Naive thymus-derived CD8-positive, alpha-beta T cell (primary cell): ENCODE measurements at regions not wholly inside any gene's neighbourhood (a gene's known extent, or its start where the extent isn't known, plus 50 kb on each side); places are given as distances from the start of the nearest gene placed in this dataset.

Experiments
- ATAC-seq, 2 donors: fragments of 150-1000 bp; cut with Tn5 transposase in 1 of 2; sonication (Bioruptor Pico), chemical (Tn5 transposase) in 1 of 2; 1 replicate in 1 of 2; 2 replicates in 1 of 2; pipeline ENCODE4 v1.10.0; 2021; ENCODE audit warnings: mild to moderate bottlenecking in 2 of 2, moderate library complexity in 2 of 2
- POLR2A ChIA-PET: fragments of 350-600 bp; sonication (Branson Sonifier 250); formaldehyde crosslinking; loops from one replicate; lab custom pipeline; 2021; ENCODE audit warnings: antibody characterized with exemption; lab: Charles Lee
- DNase-seq, 10 donors: peaks; one replicate each; pipeline versions ENCODE4 v3.0.0 to v3.0.0-alpha.2; 2020 to 2022
- H3K27ac Mint-ChIP-seq, 10 donors: one replicate each; pipeline ENCODE4 v1.8.0; 2020 to 2022; ENCODE audit warnings: mild to moderate bottlenecking in 10 of 10, mixed read lengths in 10 of 10, moderate library complexity in 4 of 10, inconsistent platforms in 1 of 10
- H3K27me3 Mint-ChIP-seq, 5 donors: one replicate each; pipeline ENCODE4 v1.8.0; 2021 to 2022; ENCODE audit warnings: mixed read lengths in 5 of 5
- H3K36me3 Mint-ChIP-seq, 3 donors: one replicate each; pipeline ENCODE4 v1.8.0; 2020 to 2022; ENCODE audit warnings: mixed read lengths in 3 of 3, mild to moderate bottlenecking in 2 of 3, inconsistent platforms in 1 of 3
- H3K4me1 Mint-ChIP-seq, 4 donors: one replicate each; pipeline ENCODE4 v1.8.0; 2021 to 2022; ENCODE audit warnings: mixed read lengths in 4 of 4
- H3K4me3 Mint-ChIP-seq, 10 donors: one replicate each; pipeline ENCODE4 v1.8.0; 2020 to 2022; ENCODE audit warnings: mild to moderate bottlenecking in 10 of 10, mixed read lengths in 10 of 10, moderate library complexity in 6 of 10, inconsistent platforms in 1 of 10
- H3K9me3 Mint-ChIP-seq, 9 donors: one replicate each; pipeline ENCODE4 v1.8.0; 2020 to 2022; ENCODE audit warnings: mixed read lengths in 9 of 9, mild to moderate bottlenecking in 3 of 9, inconsistent platforms in 1 of 9, moderate library complexity in 1 of 9

- Mint-ChIP-seq H3K9me3 (peaks cover 0 to 36% (median 20%) of the 10 kb centered on the region in 9 donors), H3K27ac (no peak overlapping the region), H3K36me3 (peaks cover 0 to 9% (median 0%) of the 10 kb centered on the region in 3 donors), H3K4me1 (no peaks in the 10 kb centered on the region), H3K27me3 (no peaks in the 10 kb centered on the region), H3K4me3 (no peak overlapping the region)
- ATAC-seq (no peak), DNase-seq (no peak)
- POLR2A ChIA-PET, result no interaction called here
Observed at GRCh38 chr11:42047637-42048555, 588.4 kb upstream of the LRRC4C start.

GRCh38 chr11:42049186-42049585 lies 589.7 kb upstream of the LRRC4C start:
- DNase-seq, result no peak
- H3K27ac Mint-ChIP-seq, result no peak overlapping the region
- ATAC-seq, result no peak
- peaks cover 0 to 9% (median 0%) of the 10 kb centered on the region in 3 donors for H3K36me3 Mint-ChIP-seq
- no peaks in the 10 kb centered on the region for H3K27me3 Mint-ChIP-seq
- H3K9me3 Mint-ChIP-seq, result peaks cover 2 to 38% (median 20%) of the 10 kb centered on the region in 9 donors
- POLR2A ChIA-PET, result no interaction called here
- H3K4me1 Mint-ChIP-seq, result no peaks in the 10 kb centered on the region
- H3K4me3 Mint-ChIP-seq, result no peak overlapping the region

DNA sequence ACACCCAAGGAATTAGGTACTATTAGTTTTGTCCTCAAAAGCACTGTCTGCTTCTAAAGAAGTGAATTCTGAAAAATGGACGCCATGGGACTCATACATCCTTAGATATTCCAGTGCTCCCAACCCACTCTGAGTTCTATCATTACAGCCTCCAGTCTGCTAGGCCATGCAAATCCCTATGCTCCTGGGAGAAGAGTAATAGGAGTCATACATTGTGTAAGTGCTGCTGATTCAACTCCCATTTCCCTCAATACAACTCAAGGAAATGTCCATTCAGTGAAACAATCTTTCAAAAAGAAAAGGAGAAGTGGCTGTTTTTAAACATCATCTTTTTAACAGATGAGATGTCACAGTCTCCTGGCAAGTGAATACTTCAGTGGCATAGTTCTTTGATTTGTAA lies 590.2 kb upstream of the LRRC4C start:
- peaks cover 2 to 34% (median 17%) of the 10 kb centered on the region in 9 donors for H3K9me3 Mint-ChIP-seq
- DNase-seq, result no peak
- no peaks in the 10 kb centered on the region for H3K4me1 Mint-ChIP-seq
- peaks cover 0 to 9% (median 0%) of the 10 kb centered on the region in 3 donors for H3K36me3 Mint-ChIP-seq
- ATAC-seq, result no peak
- POLR2A ChIA-PET, result no interaction called here
- H3K27me3 Mint-ChIP-seq, result no peaks in the 10 kb centered on the region
- no peak overlapping the region for H3K27ac Mint-ChIP-seq
- no peak overlapping the region for H3K4me3 Mint-ChIP-seq

- POLR2A ChIA-PET, result no interaction called here
- H3K9me3 Mint-ChIP-seq, result peaks cover 0 to 29% (median 13%) of the 10 kb centered on the region in 9 donors
- no peak for ATAC-seq
- no peak for DNase-seq
- no peak overlapping the region for H3K27ac Mint-ChIP-seq
- no peaks in the 10 kb centered on the region for H3K36me3 Mint-ChIP-seq
- H3K4me1 Mint-ChIP-seq, result no peaks in the 10 kb centered on the region
- H3K27me3 Mint-ChIP-seq, result no peaks in the 10 kb centered on the region
- H3K4me3 Mint-ChIP-seq, result no peak overlapping the region
Observed at GRCh38 chr11:42054351-42054900, 595.0 kb upstream of the LRRC4C start.

- H3K4me1 Mint-ChIP-seq, result no peaks in the 10 kb centered on the region
- H3K36me3 Mint-ChIP-seq, result no peaks in the 10 kb centered on the region
- no peak overlapping the region for H3K4me3 Mint-ChIP-seq
- DNase-seq, result no peak
- POLR2A ChIA-PET, result no interaction called here
- no peak overlapping the region for H3K27ac Mint-ChIP-seq
- no peak for ATAC-seq
- H3K27me3 Mint-ChIP-seq, result no peaks in the 10 kb centered on the region
- H3K9me3 Mint-ChIP-seq, result peaks cover 0 to 23% (median 13%) of the 10 kb centered on the region in 9 donors
Observed at GRCh38 chr11:42055606-42056005, 596.2 kb upstream of the LRRC4C start.

DNA sequence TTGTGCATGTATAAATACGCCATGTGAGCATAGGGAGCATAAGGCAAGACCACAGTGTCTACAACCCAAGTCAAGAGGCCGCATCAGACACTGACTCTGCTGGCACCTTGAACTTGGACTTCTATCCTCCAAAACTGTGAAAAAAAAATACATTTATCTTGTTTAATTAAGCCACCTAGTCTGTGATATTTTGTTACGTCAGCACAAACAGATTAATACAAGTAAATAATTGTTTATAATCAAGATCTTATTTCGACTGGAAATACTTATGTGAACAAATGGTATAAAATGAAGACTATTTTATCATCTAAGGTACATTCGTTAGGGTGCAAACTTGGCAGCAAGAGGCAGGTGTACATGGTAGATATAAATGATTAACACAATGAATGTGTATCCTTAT lies 599.3 kb upstream of the LRRC4C start:
- ATAC-seq (no peak), DNase-seq (no peak)
- Mint-ChIP-seq H3K4me1 (no peaks in the 10 kb centered on the region), H3K27me3 (no peaks in the 10 kb centered on the region), H3K9me3 (peaks cover 0 to 12% (median 4%) of the 10 kb centered on the region in 9 donors), H3K27ac (no peak overlapping the region), H3K4me3 (no peak overlapping the region), H3K36me3 (no peaks in the 10 kb centered on the region)
- POLR2A ChIA-PET, result no interaction called here

GRCh38 chr11:42065199-42065598 lies 605.7 kb upstream of the LRRC4C start:
- POLR2A ChIA-PET, result no interaction called here
- Mint-ChIP-seq H3K9me3 (peaks cover 0 to 25% (median 12%) of the 10 kb centered on the region in 9 donors), H3K27ac (no peak overlapping the region), H3K27me3 (no peaks in the 10 kb centered on the region), H3K36me3 (no peaks in the 10 kb centered on the region), H3K4me1 (no peaks in the 10 kb centered on the region), H3K4me3 (no peak overlapping the region)
- DNase-seq (no peak), ATAC-seq (no peak)

DNA sequence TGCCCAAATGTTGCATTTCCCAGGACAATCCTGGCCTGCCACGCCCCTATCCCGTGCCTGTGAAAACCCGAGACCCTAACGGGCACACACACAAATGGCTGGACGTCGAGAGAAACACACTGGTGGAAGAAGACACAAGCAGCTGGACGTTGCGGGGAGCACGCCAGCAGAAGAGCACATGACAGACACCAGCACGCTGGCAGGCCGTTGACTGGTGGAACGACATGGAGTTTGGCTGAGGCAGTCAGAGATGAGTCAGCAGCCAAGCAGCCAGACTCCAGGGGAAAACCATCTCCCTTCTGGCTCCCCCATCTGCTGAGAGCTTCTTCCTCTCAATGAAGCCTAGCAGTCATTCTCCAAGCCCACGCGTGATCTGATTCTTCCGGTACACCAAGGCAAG lies 606.7 kb upstream of the LRRC4C start:
- Mint-ChIP-seq H3K4me1 (no peaks in the 10 kb centered on the region), H3K27me3 (no peaks in the 10 kb centered on the region), H3K4me3 (no peak overlapping the region), H3K9me3 (peaks cover 0 to 25% (median 12%) of the 10 kb centered on the region in 9 donors), H3K36me3 (no peaks in the 10 kb centered on the region), H3K27ac (no peak overlapping the region)
- DNase-seq (no peak), ATAC-seq (no peak)
- POLR2A ChIA-PET, result no interaction called here

DNA sequence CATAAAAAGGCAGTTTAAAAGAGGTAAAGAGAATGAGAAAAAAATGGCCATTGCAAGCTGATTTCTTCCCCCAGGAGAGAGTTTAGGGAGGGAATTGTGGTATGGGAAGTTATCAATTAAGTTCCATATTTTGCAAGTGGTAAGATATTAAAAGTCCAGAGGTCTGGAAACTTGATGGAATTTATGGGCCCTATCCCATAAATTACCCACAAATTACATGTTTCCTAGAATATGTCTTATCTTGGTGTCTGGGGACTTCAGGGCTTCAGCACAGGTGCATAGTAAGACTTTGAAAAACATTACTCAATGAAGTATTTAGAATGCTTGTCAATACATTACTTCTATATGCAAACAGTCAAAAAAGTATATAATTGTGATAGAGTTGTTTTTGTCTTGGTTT lies 614.9 kb upstream of the LRRC4C start:
- ATAC-seq, result no peak
- H3K27ac Mint-ChIP-seq, result no peak overlapping the region
- no peak for DNase-seq
- no peak overlapping the region for H3K4me3 Mint-ChIP-seq
- H3K4me1 Mint-ChIP-seq, result no peaks in the 10 kb centered on the region
- no peaks in the 10 kb centered on the region for H3K27me3 Mint-ChIP-seq
- POLR2A ChIA-PET, result no interaction called here
- H3K9me3 Mint-ChIP-seq, result peaks cover 0 to 30% (median 12%) of the 10 kb centered on the region in 9 donors
- H3K36me3 Mint-ChIP-seq, result no peaks in the 10 kb centered on the region

DNA sequence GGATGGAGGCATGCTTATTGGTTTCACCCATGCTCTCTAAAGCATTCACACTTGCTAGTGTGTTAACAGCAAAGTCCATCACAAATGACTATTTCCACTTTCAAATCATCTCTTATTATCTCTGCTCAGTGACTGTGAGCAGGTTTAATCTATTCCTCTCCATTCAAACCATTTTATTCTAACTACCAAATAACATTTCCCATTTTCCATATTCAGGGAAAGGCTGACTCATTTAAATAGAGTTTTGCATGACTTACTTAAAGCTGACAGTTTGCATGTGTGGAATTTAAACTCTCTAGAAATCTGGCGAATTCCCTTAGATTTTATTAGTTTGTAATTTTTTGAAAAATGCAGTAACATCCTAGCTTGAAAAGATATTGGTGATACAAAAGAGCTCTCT lies 615.7 kb upstream of the LRRC4C start:
- Mint-ChIP-seq H3K36me3 (no peaks in the 10 kb centered on the region), H3K9me3 (peaks cover 0 to 28% (median 9%) of the 10 kb centered on the region in 9 donors), H3K27me3 (no peaks in the 10 kb centered on the region), H3K4me3 (no peak overlapping the region), H3K27ac (no peak overlapping the region), H3K4me1 (no peaks in the 10 kb centered on the region)
- POLR2A ChIA-PET, result no interaction called here
- ATAC-seq, result no peak
- no peak for DNase-seq

DNA sequence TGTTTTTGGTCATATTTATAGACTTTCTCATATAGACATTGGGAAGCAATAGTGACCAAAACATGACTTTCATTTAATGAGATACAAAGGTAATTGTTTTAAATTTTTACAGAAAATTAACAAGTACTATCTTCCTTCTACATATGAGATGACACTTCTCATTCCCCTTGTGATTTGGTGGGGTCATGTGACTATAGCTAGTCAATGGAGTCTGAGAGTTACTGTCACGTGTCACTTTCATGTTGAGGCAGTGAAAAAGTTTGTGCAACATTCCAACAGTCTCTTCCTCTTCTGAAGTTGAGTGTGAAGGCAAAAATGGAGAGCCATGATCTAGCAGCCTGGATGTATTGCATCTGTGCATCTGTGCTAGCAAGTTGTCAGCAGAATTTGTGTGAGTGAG lies 618.3 kb upstream of the LRRC4C start:
- Mint-ChIP-seq H3K4me1 (no peaks in the 10 kb centered on the region), H3K27ac (no peak overlapping the region), H3K9me3 (peaks cover 0 to 25% (median 8%) of the 10 kb centered on the region in 9 donors), H3K36me3 (peaks cover 0 to 2% (median 0%) of the 10 kb centered on the region in 3 donors), H3K27me3 (no peaks in the 10 kb centered on the region), H3K4me3 (no peak overlapping the region)
- ATAC-seq, result no peak
- DNase-seq, result no peak
- POLR2A ChIA-PET, result no interaction called here

DNA sequence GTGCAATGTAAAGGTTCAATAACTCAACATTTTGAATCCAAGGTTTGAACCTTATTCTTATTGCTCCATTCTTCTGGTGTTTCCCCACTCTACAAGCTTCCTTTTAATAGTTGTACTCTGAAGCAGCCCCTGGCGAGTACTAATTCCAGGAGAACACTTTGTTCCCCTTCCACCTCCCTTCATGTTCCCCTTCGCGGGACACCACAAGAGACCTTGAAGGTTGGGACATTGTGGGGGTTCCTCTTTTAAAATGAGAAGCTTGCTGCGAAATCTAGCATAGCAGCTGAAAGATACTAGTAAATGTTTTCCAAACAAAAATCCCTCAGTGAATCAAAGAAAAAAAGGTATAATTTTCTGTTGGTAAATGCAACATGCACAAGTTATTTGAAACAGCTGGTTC lies 626.3 kb upstream of the LRRC4C start:
- no peaks in the 10 kb centered on the region for H3K4me1 Mint-ChIP-seq
- peaks cover 0 to 4% (median 0%) of the 10 kb centered on the region in 3 donors for H3K36me3 Mint-ChIP-seq

GRCh38 chr11:42093541-42093940 lies 634.1 kb upstream of the LRRC4C start:
- no peaks in the 10 kb centered on the region for H3K27me3 Mint-ChIP-seq
- ATAC-seq (no peak), DNase-seq (no peak)
- POLR2A ChIA-PET, result no interaction called here
- no peaks in the 10 kb centered on the region for H3K4me1 Mint-ChIP-seq
- no peak overlapping the region for H3K27ac Mint-ChIP-seq
- peaks cover 0 to 31% (median 9%) of the 10 kb centered on the region in 9 donors for H3K9me3 Mint-ChIP-seq
- no peak overlapping the region for H3K4me3 Mint-ChIP-seq
- peaks cover 0 to 7% (median 0%) of the 10 kb centered on the region in 3 donors for H3K36me3 Mint-ChIP-seq

More for the DNA sequence above, 626.3 kb upstream of the LRRC4C start:
- DNase-seq (no peak), ATAC-seq (no peak)
- POLR2A ChIA-PET, result no interaction called here
- Mint-ChIP-seq H3K9me3 (peaks cover 4 to 31% (median 10%) of the 10 kb centered on the region in 9 donors), H3K27me3 (no peaks in the 10 kb centered on the region), H3K4me3 (no peak overlapping the region), H3K27ac (no peak overlapping the region)
